CD14-positive monocyte (primary cell): ENCODE measurements at regions not wholly inside any gene's neighbourhood (a gene's known extent, or its start where the extent isn't known, plus 50 kb on each side); places are given as distances from the start of the nearest gene placed in this dataset.

Source experiments
- DNase-seq, 3 donors: peaks; one replicate each; pipeline ENCODE4 v3.0.0-alpha.2; 2011 to 2022
- H2AFZ ChIP-seq: 2 replicates; pipeline ENCODE4 v1.6.0; 2012; ENCODE audit warnings: mild to moderate bottlenecking, low read depth, low read length, inconsistent platforms; ENCODE audit not compliant: insufficient read depth, poor library complexity, severe bottlenecking
- H3K27ac ChIP-seq, 2 donors: 1 replicate in 1 of 2; 2 replicates in 1 of 2; pipeline ENCODE4 v1.5.1; 2012 to 2013; ENCODE audit warnings: low read length in 2 of 2, control low read depth in 1 of 2, inconsistent platforms in 1 of 2, low read depth in 1 of 2, mild to moderate bottlenecking in 1 of 2
- H3K27me3 ChIP-seq, 2 donors: one replicate each; pipeline versions ENCODE4 v1.6.0 to v1.6.1; 2011 to 2013; ENCODE audit warnings: low read length in 2 of 2; ENCODE audit not compliant: control insufficient read depth in 2 of 2, insufficient read depth in 2 of 2
- H3K36me3 ChIP-seq, 2 donors: replicated peaks in 1 of 2; 1 replicate in 1 of 2; 2 replicates in 1 of 2; pipeline versions ENCODE4 v1.5.1 to v1.6.1; 2012 to 2013; ENCODE audit warnings: low read length in 2 of 2, control low read depth in 1 of 2, inconsistent platforms in 1 of 2, mild to moderate bottlenecking in 1 of 2; ENCODE audit not compliant: insufficient read depth in 2 of 2, control insufficient read depth in 1 of 2
- H3K4me1 ChIP-seq, 2 donors: 1 replicate in 1 of 2; 2 replicates in 1 of 2; pipeline versions ENCODE4 v1.5.1 to v1.6.1; 2012 to 2013; ENCODE audit warnings: low read length in 2 of 2, control low read depth in 1 of 2, inconsistent platforms in 1 of 2, mild to moderate bottlenecking in 1 of 2, moderate library complexity in 1 of 2; ENCODE audit not compliant: insufficient read depth in 2 of 2, control insufficient read depth in 1 of 2
- H3K4me2 ChIP-seq: replicated peaks from 2 replicates; pipeline ENCODE3; 2012; ENCODE audit warnings: low read length, moderate library complexity, mild to moderate bottlenecking; ENCODE audit not compliant: poor library complexity, severe bottlenecking; ENCODE audit errors: extremely low read depth
- H3K4me3 ChIP-seq, 3 experiments: fragments of 200-600 bp in 1 of 3; sonication (generic) in 1 of 3; replicated peaks in 1 of 3; 1 replicate in 2 of 3; 2 replicates in 1 of 3; pipeline ENCODE4 v1.5.1; 2011 to 2013; ENCODE audit warnings: low read length in 3 of 3, mild to moderate bottlenecking in 3 of 3, control low read depth in 2 of 3, low read depth in 2 of 3, inconsistent platforms in 1 of 3, moderate library complexity in 1 of 3
- H3K79me2 ChIP-seq: 2 replicates; pipeline ENCODE4 v1.6.0; 2012; ENCODE audit warnings: mild to moderate bottlenecking, control low read depth, inconsistent platforms, low read length, moderate library complexity; ENCODE audit not compliant: insufficient read depth
- H3K9ac ChIP-seq: 2 replicates; pipeline ENCODE4 v1.6.0; 2017; ENCODE audit warnings: low read length, mild to moderate bottlenecking; ENCODE audit not compliant: insufficient read depth, poor library complexity, severe bottlenecking
- H3K9me3 ChIP-seq, 2 donors: replicated peaks in 1 of 2; 1 replicate in 1 of 2; 2 replicates in 1 of 2; pipeline versions ENCODE4 v1.5.1 to v1.6.1; 2012 to 2013; ENCODE audit warnings: low read length in 2 of 2, control low read depth in 1 of 2; ENCODE audit not compliant: control insufficient read depth in 1 of 2, insufficient read depth in 1 of 2
- H4K20me1 ChIP-seq: 2 replicates; pipeline ENCODE4 v1.6.0; 2012; ENCODE audit warnings: mild to moderate bottlenecking, low read length, control low read depth, moderate library complexity; ENCODE audit not compliant: insufficient read depth
- H3K27ac Mint-ChIP-seq, 7 donors: one replicate each; pipeline ENCODE4 v1.8.0; 2020; ENCODE audit warnings: mild to moderate bottlenecking in 7 of 7, mixed read lengths in 7 of 7, moderate library complexity in 6 of 7, inconsistent platforms in 2 of 7
- H3K27me3 Mint-ChIP-seq, 3 donors: one replicate each; pipeline ENCODE4 v1.8.0; 2021 to 2022; ENCODE audit warnings: low read depth in 3 of 3, mild to moderate bottlenecking in 3 of 3, mixed read lengths in 3 of 3, moderate library complexity in 3 of 3, inconsistent platforms in 1 of 3
- H3K36me3 Mint-ChIP-seq, 2 donors: one replicate each; pipeline ENCODE4 v1.8.0; 2020; ENCODE audit warnings: mixed read lengths in 2 of 2, inconsistent platforms in 1 of 2, mild to moderate bottlenecking in 1 of 2
- H3K4me1 Mint-ChIP-seq: one replicate; pipeline ENCODE4 v1.8.0; 2020; ENCODE audit warnings: mild to moderate bottlenecking, mixed read lengths
- H3K4me3 Mint-ChIP-seq, 2 donors: one replicate each; pipeline ENCODE4 v1.8.0; 2020; ENCODE audit warnings: mild to moderate bottlenecking in 2 of 2, mixed read lengths in 2 of 2, moderate library complexity in 1 of 2
- H3K9me3 Mint-ChIP-seq, 7 donors: one replicate each; pipeline ENCODE4 v1.8.0; 2020 to 2022; ENCODE audit warnings: mixed read lengths in 7 of 7, mild to moderate bottlenecking in 6 of 7, moderate library complexity in 6 of 7, inconsistent platforms in 2 of 7
- CTCF ChIP-seq: fragments of 200-600 bp; IDR thresholded peaks from one replicate; pipeline ENCODE4 v1.8.0; 2022; ENCODE audit warnings: antibody characterized with exemption, mild to moderate bottlenecking
- WGBS: methylation state at CpG from one replicate; pipeline ENCODE4 v1.1.5; 2013; ENCODE audit warnings: missing lambda C conversion rate; ENCODE audit not compliant: insufficient coverage; 5-methylcytosine and 5-hydroxymethylcytosine counted together
- intact Hi-C, 2 donors: fragments of 100-400 bp; cut with micrococcal nuclease; formaldehyde crosslinking; loops; one replicate each; pipeline versions ENCODE4 v1.15.0 to v1.15.1; 2023

DNA sequence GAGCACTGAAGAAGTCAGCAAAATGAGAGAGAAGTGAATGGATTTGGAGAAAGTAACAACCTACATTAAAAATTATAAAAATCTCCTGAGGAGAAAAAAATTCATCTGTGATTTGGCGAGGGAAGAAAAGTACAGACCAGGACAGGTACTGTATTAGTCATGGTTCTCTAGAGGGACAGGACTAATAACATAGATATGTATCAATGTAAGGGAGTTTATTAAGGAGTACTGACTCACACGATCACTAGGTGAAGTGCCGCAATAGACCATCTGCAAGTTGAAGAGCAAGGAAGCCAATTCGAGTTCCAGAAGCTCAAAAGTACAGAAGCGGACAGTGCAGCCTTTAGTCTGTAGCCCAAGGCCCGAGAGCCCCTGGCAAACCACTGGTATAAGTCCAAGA, 1004.4 kb upstream of the ALCAM start:
- no peaks in the 10 kb centered on the region for H3K4me1 ChIP-seq
- H3K4me3 Mint-ChIP-seq: no peak overlapping the region

DNA sequence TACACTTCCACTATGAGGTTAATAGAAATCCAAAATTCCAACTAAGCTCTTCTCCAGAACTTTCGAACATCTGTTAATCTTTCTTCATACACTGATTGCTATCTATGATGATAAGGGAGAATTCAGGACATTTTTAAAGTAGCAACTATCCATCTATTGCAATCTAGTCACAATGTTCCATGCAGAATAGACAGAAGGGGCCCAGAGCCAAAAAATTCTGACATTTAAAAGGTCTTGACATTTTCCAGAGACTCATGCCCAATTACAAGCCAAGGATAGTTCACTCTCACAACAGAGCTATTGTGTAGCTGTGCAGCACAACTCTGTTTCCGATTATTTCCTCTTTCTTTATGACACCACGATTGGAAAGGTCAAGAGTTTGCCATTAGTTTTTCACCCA, 999.7 kb upstream of the ALCAM start:
- Histone ChIP-seq H3K9ac (no peak overlapping the region), H3K4me3 (no peak overlapping the region), H4K20me1 (no peaks in the 10 kb centered on the region), H3K4me2 (no peak overlapping the region), H3K79me2 (no peaks in the 10 kb centered on the region), H3K9me3 (peaks cover 5 to 7% of the 10 kb centered on the region in 2 donors), H3K36me3 (no peaks in the 10 kb centered on the region), H3K4me1 (no peaks in the 10 kb centered on the region), H3K27ac (no peak overlapping the region), H2AFZ (no peak overlapping the region), H3K27me3 (no peaks in the 10 kb centered on the region)
- intact Hi-C loops: no loop called here
- no peaks in the 10 kb centered on the region for H3K36me3 Mint-ChIP-seq
- no peak overlapping the region for H3K27ac Mint-ChIP-seq
- no peak for DNase-seq
- peaks cover 0 to 8% (median 2%) of the 10 kb centered on the region in 7 donors for H3K9me3 Mint-ChIP-seq
- H3K27me3 Mint-ChIP-seq: peaks cover 0 to 1% (median 1%) of the 10 kb centered on the region in 3 donors
- H3K4me1 Mint-ChIP-seq: no peaks in the 10 kb centered on the region
- WGBS: no CpG with 5 or more reads among the region's 3 CpGs
- TF ChIP-seq CTCF: no peak
- H3K4me3 Mint-ChIP-seq: no peak overlapping the region

More for the DNA sequence above, 1004.4 kb upstream of the ALCAM start:
- H2AFZ ChIP-seq: no peak overlapping the region
- DNase-seq: no peak
- no peaks in the 10 kb centered on the region for H4K20me1 ChIP-seq
- no peak overlapping the region for H3K9ac ChIP-seq
- Mint-ChIP-seq H3K9me3 (peaks cover 0 to 11% (median 3%) of the 10 kb centered on the region in 7 donors), H3K4me1 (no peaks in the 10 kb centered on the region), H3K27ac (no peak overlapping the region), H3K36me3 (no peaks in the 10 kb centered on the region), H3K27me3 (peaks cover 0 to 1% (median 0%) of the 10 kb centered on the region in 3 donors)
- H3K4me2 ChIP-seq: no peak overlapping the region
- no peak for TF ChIP-seq CTCF
- no peak overlapping the region for H3K27ac ChIP-seq
- intact Hi-C loops: no loop called here
- no peak overlapping the region for H3K4me3 ChIP-seq
- peaks cover 5 to 6% of the 10 kb centered on the region in 2 donors for H3K9me3 ChIP-seq
- 84% methylated on average over 6 of the region's 6 CpGs for WGBS
- no peaks in the 10 kb centered on the region for H3K27me3 ChIP-seq
- no peaks in the 10 kb centered on the region for H3K36me3 ChIP-seq
- no peaks in the 10 kb centered on the region for H3K79me2 ChIP-seq
